Peyer's patch (tissue), 4 donors: ENCODE measurements at regions not wholly inside any gene's neighbourhood (a gene's known extent, or its start where the extent isn't known, plus 50 kb on each side); places are given as distances from the start of the nearest gene placed in this dataset.

Source experiments
- POLR2A ChIP-seq, 2 donors: fragments of 450-650 bp; IDR thresholded peaks; one replicate each; pipeline ENCODE4 v1.5.1; 2017; ENCODE audit warnings: antibody characterized with exemption in 2 of 2, mild to moderate bottlenecking in 2 of 2, moderate library complexity in 2 of 2
- TF ChIP-seq, protein P1 (sequence below), 6 experiments: fragments of 450-650 bp in 4 of 6; fragments of 200-600 bp in 2 of 6; sonication (generic) in 1 of 6; IDR thresholded peaks; one replicate each; pipeline ENCODE4 v1.5.1; 2017 to 2019; ENCODE audit warnings: antibody characterized with exemption in 6 of 6, mild to moderate bottlenecking in 3 of 6, moderate library complexity in 1 of 6

DNA sequence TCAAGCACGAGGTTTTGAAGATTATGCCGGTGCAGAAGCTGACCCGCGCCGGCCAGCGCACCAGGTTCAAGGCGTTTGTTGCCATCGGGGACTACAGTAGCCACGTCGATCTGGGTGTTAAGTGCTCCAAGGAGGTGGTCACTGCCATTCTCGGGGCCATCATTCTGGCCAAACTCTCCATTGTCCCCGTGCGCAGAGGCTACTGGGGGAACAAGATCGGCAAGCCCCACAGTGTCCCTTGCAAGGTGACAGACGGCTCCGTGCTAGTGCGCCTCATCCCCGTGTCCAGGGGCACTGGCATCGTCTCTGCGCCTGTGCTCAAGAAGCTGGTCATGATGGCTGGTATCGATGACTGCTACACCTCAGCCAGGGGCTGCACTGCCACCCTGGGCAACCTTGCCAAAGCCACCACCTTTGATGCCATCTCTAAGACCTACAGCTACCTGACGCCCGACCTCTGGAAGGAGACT lies 284.7 kb downstream of the GPR37 start:
- TF ChIP-seq, protein P1, sequence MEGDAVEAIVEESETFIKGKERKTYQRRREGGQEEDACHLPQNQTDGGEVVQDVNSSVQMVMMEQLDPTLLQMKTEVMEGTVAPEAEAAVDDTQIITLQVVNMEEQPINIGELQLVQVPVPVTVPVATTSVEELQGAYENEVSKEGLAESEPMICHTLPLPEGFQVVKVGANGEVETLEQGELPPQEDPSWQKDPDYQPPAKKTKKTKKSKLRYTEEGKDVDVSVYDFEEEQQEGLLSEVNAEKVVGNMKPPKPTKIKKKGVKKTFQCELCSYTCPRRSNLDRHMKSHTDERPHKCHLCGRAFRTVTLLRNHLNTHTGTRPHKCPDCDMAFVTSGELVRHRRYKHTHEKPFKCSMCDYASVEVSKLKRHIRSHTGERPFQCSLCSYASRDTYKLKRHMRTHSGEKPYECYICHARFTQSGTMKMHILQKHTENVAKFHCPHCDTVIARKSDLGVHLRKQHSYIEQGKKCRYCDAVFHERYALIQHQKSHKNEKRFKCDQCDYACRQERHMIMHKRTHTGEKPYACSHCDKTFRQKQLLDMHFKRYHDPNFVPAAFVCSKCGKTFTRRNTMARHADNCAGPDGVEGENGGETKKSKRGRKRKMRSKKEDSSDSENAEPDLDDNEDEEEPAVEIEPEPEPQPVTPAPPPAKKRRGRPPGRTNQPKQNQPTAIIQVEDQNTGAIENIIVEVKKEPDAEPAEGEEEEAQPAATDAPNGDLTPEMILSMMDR (IDR thresholded peaks at IDR 0.05), result no peak
- TF ChIP-seq POLR2A (IDR thresholded peaks at IDR 0.05), result no peak
